Activated B cell treated with CpG ODN at 0.5 μM for 24 hours (primary cell): ENCODE measurements at regions not wholly inside any gene's neighbourhood (a gene's known extent, or its start where the extent isn't known, plus 50 kb on each side); places are given as distances from the start of the nearest gene placed in this dataset.

Experiments used
- ATAC-seq: fragments of 200-7000 bp; cut with Tn5 transposase; one replicate; pipeline ENCODE4 v1.10.0; 2021; ENCODE audit warnings: low read depth, mild to moderate bottlenecking, moderate library complexity
- CTCF ChIA-PET: fragments of 350-600 bp; sonication (Branson Sonifier 250); formaldehyde crosslinking; loops from one replicate; lab custom pipeline; 2021; ENCODE audit warnings: antibody characterized with exemption; lab: Charles Lee
- POLR2A ChIA-PET: fragments of 350-600 bp; sonication (Branson Sonifier 250); formaldehyde crosslinking; loops from one replicate; lab custom pipeline; 2021; ENCODE audit warnings: antibody characterized with exemption; lab: Charles Lee
- DNase-seq: peaks from one replicate; pipeline ENCODE4 v3.0.0; 2022
- H3K27ac Mint-ChIP-seq: one replicate; pipeline ENCODE4 v1.8.0; 2020; ENCODE audit warnings: mixed read lengths
- H3K27me3 Mint-ChIP-seq: one replicate; pipeline ENCODE4 v1.8.0; 2021; ENCODE audit warnings: mixed read lengths
- H3K36me3 Mint-ChIP-seq: one replicate; pipeline ENCODE4 v1.8.0; 2021; ENCODE audit warnings: low read depth, mixed read lengths
- H3K4me1 Mint-ChIP-seq: one replicate; pipeline ENCODE4 v1.8.0; 2021; ENCODE audit warnings: mixed read lengths
- H3K4me3 Mint-ChIP-seq: one replicate; pipeline ENCODE4 v1.8.0; 2020; ENCODE audit warnings: mild to moderate bottlenecking, mixed read lengths
- H3K9me3 Mint-ChIP-seq: one replicate; pipeline ENCODE4 v1.8.0; 2020; ENCODE audit warnings: mixed read lengths
- CTCF ChIP-seq: fragments of 200-600 bp; IDR thresholded peaks from one replicate; pipeline ENCODE4 v1.8.0; 2022; ENCODE audit warnings: antibody characterized with exemption, mild to moderate bottlenecking
- intact Hi-C: fragments of 100-400 bp; cut with micrococcal nuclease; formaldehyde crosslinking; loops from one replicate; pipeline ENCODE4 v1.15.1; 2024

GRCh38 chr2:78766459-78766858 lies 259.0 kb upstream of the REG3G start:
- TF ChIP-seq CTCF: no peak
- Mint-ChIP-seq H3K4me3 (no peak overlapping the region), H3K27me3 (no peaks in the 10 kb centered on the region), H3K27ac (no peak overlapping the region), H3K9me3 (peaks cover 18% of the 10 kb centered on the region), H3K36me3 (no peaks in the 10 kb centered on the region), H3K4me1 (no peaks in the 10 kb centered on the region)
- ChIA-PET POLR2A (no interaction called here), CTCF (no interaction called here)
- ATAC-seq: no peak
- no peak for DNase-seq
- intact Hi-C loops: no loop called here

DNA sequence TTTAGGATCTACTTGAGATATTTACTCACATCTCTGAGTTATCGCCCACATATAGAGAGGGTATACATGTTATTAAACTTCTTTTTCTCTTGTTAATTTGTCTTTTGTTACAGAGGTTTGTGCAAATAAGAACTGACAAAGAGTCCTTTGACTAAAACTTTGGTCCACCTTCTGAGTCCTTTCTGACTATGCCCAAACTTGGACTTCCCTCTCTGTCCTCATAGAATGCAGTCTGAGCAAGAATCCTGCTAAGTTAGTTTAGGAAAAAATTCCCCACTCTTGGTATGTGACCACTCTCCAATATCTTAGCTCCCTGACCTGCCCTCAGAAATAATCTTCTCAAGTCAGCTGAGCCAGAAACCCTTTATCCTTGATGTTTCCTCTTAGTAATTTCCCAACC lies 257.5 kb upstream of the REG3G start:
- intact Hi-C loops: no loop called here
- no peaks in the 10 kb centered on the region for H3K4me1 Mint-ChIP-seq
- no peak overlapping the region for H3K4me3 Mint-ChIP-seq
- H3K9me3 Mint-ChIP-seq: peaks cover 3% of the 10 kb centered on the region
- CTCF ChIA-PET: no interaction called here
- no peaks in the 10 kb centered on the region for H3K36me3 Mint-ChIP-seq
- DNase-seq: no peak
- POLR2A ChIA-PET: no interaction called here
- no peak for TF ChIP-seq CTCF
- H3K27me3 Mint-ChIP-seq: no peaks in the 10 kb centered on the region
- H3K27ac Mint-ChIP-seq: no peak overlapping the region
- no peak for ATAC-seq

- no peak for DNase-seq
Observed at GRCh38 chr2:78775291-78775690, 250.2 kb upstream of the REG3G start.

DNA sequence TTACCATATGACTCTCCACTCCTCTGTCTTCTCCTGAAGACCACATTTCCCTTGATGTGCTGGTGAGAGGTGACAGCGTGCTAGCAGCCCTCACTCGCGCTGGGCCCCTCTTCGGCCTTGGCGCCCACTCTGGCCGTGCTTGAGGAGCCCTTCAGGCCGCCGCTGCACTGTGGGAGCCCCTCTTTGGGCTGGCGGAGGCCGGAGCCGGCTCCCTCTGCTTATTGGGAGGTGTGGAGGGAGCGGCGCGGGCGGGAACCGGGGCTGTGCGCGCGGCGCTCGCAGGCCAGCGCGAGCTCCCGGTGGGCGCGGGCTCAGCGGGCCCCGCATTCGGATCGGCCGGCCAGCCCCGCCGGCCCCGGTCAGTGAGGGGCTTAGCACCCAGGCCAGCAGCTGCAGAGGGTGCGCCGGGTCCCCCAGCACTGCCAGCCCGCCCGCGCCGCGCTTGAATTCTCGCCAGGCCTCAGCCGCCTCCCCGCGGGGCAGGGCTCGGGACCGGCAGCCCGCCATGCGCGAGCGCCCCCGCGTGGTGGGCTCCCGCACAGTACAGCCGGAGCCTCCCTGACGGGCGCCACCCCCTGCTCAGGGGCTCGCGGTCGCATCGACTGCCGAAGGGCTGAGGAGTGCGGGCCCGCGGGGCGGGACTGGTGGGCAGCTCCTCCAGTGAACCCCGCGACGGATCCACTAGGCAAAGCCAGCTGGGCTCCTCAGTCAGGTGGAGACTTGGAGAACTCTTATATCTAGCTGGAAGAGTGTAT lies 246.6 kb upstream of the REG3G start:
- ChIA-PET CTCF (no interaction called here), POLR2A (no interaction called here)
- no peak for TF ChIP-seq CTCF
- Mint-ChIP-seq H3K36me3 (no peaks in the 10 kb centered on the region), H3K27ac (no peak overlapping the region), H3K4me3 (no peak overlapping the region), H3K27me3 (no peaks in the 10 kb centered on the region), H3K9me3 (peaks cover 5% of the 10 kb centered on the region), H3K4me1 (no peaks in the 10 kb centered on the region)
- ATAC-seq (no peak), DNase-seq (no peak)
- intact Hi-C loops: no loop called here

More at GRCh38 chr2:78775291-78775690, 250.2 kb upstream of the REG3G start:
- ChIA-PET CTCF (no interaction called here), POLR2A (no interaction called here)
- H3K9me3 Mint-ChIP-seq: peaks cover 3% of the 10 kb centered on the region
- TF ChIP-seq CTCF: no peak
- H3K4me3 Mint-ChIP-seq: no peak overlapping the region
- intact Hi-C loops: no loop called here
- no peak for ATAC-seq
- H3K27ac Mint-ChIP-seq: no peak overlapping the region
- H3K36me3 Mint-ChIP-seq: no peaks in the 10 kb centered on the region
- no peaks in the 10 kb centered on the region for H3K27me3 Mint-ChIP-seq
- no peaks in the 10 kb centered on the region for H3K4me1 Mint-ChIP-seq

GRCh38 chr2:78779761-78780160 lies 245.7 kb upstream of the REG3G start:
- no peak for TF ChIP-seq CTCF
- ATAC-seq: no peak
- H3K36me3 Mint-ChIP-seq: no peaks in the 10 kb centered on the region
- H3K27ac Mint-ChIP-seq: no peak overlapping the region
- no peaks in the 10 kb centered on the region for H3K4me1 Mint-ChIP-seq
- ChIA-PET POLR2A (no interaction called here), CTCF (no interaction called here)
- DNase-seq: no peak
- H3K9me3 Mint-ChIP-seq: peaks cover 5% of the 10 kb centered on the region
- no peaks in the 10 kb centered on the region for H3K27me3 Mint-ChIP-seq
- no peak overlapping the region for H3K4me3 Mint-ChIP-seq
- intact Hi-C loops: no loop called here
